ENCODE measurements at regions not wholly inside any gene's neighbourhood (a gene's known extent, or its start where the extent isn't known, plus 50 kb on each side); places are given as distances from the start of the nearest gene placed in this dataset.

GRCh38 chrX:36908801-36909675, 99.1 kb upstream of the FAM47C start:
- no peak overlapping the region for H3K4me3 ChIP-seq (ENCODE audit: low read depth, low read length)
- TF ChIP-seq, protein P1, sequence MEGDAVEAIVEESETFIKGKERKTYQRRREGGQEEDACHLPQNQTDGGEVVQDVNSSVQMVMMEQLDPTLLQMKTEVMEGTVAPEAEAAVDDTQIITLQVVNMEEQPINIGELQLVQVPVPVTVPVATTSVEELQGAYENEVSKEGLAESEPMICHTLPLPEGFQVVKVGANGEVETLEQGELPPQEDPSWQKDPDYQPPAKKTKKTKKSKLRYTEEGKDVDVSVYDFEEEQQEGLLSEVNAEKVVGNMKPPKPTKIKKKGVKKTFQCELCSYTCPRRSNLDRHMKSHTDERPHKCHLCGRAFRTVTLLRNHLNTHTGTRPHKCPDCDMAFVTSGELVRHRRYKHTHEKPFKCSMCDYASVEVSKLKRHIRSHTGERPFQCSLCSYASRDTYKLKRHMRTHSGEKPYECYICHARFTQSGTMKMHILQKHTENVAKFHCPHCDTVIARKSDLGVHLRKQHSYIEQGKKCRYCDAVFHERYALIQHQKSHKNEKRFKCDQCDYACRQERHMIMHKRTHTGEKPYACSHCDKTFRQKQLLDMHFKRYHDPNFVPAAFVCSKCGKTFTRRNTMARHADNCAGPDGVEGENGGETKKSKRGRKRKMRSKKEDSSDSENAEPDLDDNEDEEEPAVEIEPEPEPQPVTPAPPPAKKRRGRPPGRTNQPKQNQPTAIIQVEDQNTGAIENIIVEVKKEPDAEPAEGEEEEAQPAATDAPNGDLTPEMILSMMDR (IDR thresholded peaks at IDR 0.05; ENCODE audit: borderline replicate concordance, insufficient read depth, low read depth, low read length): no peak

DNA sequence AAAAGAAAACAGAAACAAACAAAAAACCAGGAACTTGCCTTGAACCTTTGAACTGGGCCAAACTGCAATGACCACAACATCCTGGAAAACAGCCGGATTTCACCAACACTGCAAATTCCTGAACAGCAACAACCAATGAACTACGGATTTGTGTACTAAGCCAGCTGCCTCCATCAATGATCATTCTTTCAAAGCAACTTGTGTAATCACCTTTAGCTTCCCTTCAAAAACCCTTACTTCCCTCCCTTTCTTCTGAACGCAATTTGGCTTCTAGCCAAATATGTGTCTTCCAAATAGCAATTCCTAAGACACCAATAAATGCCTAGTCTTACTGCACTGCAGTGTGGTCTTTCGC, 98.5 kb upstream of the FAM47C start:
- no peak overlapping the region for H3K4me3 ChIP-seq (ENCODE audit: low read depth, low read length)
- TF ChIP-seq, protein P1 (IDR thresholded peaks at IDR 0.05; ENCODE audit: borderline replicate concordance, insufficient read depth, low read depth, low read length): no peak

- TF ChIP-seq, protein P1 (IDR thresholded peaks at IDR 0.05; ENCODE audit: borderline replicate concordance, insufficient read depth, low read depth, low read length): no peak
- H3K4me3 ChIP-seq (ENCODE audit: low read depth, low read length): no peak overlapping the region
Observed at GRCh38 chrX:36913551-36913950, 94.6 kb upstream of the FAM47C start.

GRCh38 chrX:36916941-36917340, 91.2 kb upstream of the FAM47C start:
- TF ChIP-seq, protein P1 (IDR thresholded peaks at IDR 0.05; ENCODE audit: borderline replicate concordance, insufficient read depth, low read depth, low read length): no peak
- no peak overlapping the region for H3K4me3 ChIP-seq (ENCODE audit: low read depth, low read length)

DNA sequence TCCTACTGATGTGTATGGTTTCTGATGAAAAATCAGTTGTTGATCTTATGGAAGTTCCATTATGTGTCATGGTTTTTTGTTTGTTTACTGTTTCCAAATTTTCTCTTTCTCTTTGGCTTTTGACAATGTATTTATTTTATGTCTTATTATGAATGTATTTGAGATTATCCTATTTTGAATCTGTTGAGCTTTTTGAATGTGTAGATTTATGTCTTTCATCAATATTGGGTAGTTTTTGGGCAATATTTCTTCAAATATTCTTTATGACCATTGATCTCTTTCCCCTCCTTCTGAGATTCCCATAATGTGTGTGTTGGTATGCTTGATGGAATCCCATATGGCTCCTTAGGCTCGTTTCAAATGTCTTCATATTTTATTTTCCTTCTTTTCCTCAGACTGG, 80.5 kb upstream of the FAM47C start:
- TF ChIP-seq, protein P1 (IDR thresholded peaks at IDR 0.05; ENCODE audit: borderline replicate concordance, insufficient read depth, low read depth, low read length): no peak
- no peak overlapping the region for H3K4me3 ChIP-seq (ENCODE audit: low read depth, low read length)

- TF ChIP-seq, protein P1 (IDR thresholded peaks at IDR 0.05; ENCODE audit: borderline replicate concordance, insufficient read depth, low read depth, low read length): no peak
- no peak overlapping the region for H3K4me3 ChIP-seq (ENCODE audit: low read depth, low read length)
Observed at GRCh38 chrX:36930491-36930890, 77.7 kb upstream of the FAM47C start.

GRCh38 chrX:36947214-36947613, 61.0 kb upstream of the FAM47C start:
- no peak overlapping the region for H3K4me3 ChIP-seq (ENCODE audit: low read depth, low read length)
- TF ChIP-seq, protein P1 (IDR thresholded peaks at IDR 0.05; ENCODE audit: borderline replicate concordance, insufficient read depth, low read depth, low read length): no peak

Data from GM12875 (cell line).